Mammary epithelial cell (primary cell): ENCODE measurements at regions not wholly inside any gene's neighbourhood (a gene's known extent, or its start where the extent isn't known, plus 50 kb on each side); places are given as distances from the start of the nearest gene placed in this dataset.

Experiments used
- CTCF ChIP-seq, 2 donors: IDR thresholded peaks in 1 of 2; conservative IDR thresholded peaks in 1 of 2; 2 replicates each; pipeline ENCODE4 v1.5.1; 2011 to 2012; ENCODE audit warnings: inconsistent platforms in 2 of 2, low read length in 2 of 2, mild to moderate bottlenecking in 2 of 2, control low read depth in 1 of 2, low read depth in 1 of 2; ENCODE audit not compliant: insufficient read depth in 1 of 2; ENCODE audit errors: extremely low read depth in 1 of 2
- EZH2 ChIP-seq: IDR thresholded peaks from 2 replicates; pipeline ENCODE4 v1.6.1; 2012; ENCODE audit warnings: low read length, inconsistent platforms, borderline replicate concordance

DNA sequence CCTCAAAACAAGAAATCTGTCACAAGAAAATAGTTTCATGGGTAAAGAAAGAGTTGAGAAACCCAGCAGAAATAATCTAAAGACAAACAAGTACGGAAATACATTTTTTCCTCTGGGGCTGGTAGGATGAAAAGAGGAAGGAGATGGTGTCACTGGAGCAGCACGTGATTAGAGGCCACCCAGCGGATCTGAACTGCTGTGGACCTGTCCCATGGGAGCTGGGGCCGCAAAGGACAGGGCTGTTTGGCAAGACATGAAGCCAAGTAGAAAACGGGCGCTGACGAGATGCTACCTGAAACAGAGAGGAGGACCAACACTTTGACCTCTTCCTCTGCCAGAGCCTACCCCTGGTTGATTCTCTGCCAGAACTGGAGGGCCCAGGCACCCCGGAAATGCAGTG lies 295.4 kb upstream of the ATP5MC3 start:
- no peak for TF ChIP-seq CTCF (conservative IDR thresholded peaks at IDR 0.05 in 1 of 2, IDR thresholded peaks at IDR 0.05 in 1 of 2; ENCODE audit: extremely low read depth in 1 of 2, insufficient read depth in 1 of 2, low read depth in 1 of 2, low read length in 2 of 2)
- TF ChIP-seq EZH2 = no peak
